HG02970 (cell line): ENCODE measurements at regions not wholly inside any gene's neighbourhood (a gene's known extent, or its start where the extent isn't known, plus 50 kb on each side); places are given as distances from the start of the nearest gene placed in this dataset.

Experiments
- ATAC-seq: cut with Tn5 transposase; IDR thresholded peaks from one replicate; pipeline ENCODE4 v1.9.1; 2021; ENCODE audit warnings: mild to moderate bottlenecking, moderate library complexity, moderate number of reproducible peaks; ENCODE audit not compliant: unreplicated experiment, low FRiP score

DNA sequence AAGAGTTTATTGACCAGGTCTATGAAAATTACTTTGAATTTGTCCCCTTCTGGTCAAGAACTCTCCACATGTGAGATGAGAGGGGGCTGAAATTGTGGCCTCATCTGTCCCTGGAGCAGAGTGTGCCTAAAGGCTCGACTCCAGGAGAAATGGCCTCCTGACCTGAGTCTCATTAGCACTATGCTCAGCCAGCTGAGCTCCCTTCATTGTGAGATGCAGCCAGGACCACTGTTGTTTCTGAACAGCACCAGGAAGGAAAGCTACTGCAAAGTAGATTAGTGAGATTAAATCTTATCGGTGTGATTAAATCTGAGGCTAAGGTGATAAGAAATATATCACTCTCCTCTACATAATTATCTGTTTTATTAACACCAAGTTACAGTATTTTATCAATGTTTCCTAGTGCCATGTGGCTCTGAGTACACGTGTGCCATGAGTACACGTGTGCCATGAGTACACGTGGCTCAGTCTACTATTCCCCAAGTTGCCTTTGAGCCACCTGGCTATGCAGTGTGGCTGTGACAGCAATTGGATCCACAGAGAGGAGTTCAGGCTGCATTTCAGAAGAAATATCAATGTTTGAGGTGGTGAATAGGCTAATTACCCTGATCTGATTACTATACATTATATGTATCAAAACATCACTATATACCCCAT is 126.9 kb downstream of the IPMK start:
- no peak for ATAC-seq

DNA sequence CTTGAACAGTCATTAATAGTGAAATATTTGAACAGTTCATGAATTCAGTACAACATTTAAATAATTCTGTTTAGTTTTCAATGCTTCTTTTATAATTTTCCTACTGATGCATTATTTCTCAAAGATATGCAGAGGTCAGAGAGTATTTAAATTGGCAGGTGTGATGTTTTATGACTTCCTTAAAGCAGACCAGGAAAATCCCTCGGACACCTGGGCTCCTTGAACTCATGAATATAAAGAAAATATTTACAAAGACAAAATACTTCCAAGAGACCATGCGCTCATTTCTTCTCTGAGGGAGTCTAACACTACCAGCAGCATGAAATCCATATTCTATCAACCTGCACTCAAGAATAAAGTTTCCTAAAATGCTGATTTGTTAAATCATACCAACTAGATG is 127.6 kb downstream of the IPMK start:
- ATAC-seq = no peak

DNA sequence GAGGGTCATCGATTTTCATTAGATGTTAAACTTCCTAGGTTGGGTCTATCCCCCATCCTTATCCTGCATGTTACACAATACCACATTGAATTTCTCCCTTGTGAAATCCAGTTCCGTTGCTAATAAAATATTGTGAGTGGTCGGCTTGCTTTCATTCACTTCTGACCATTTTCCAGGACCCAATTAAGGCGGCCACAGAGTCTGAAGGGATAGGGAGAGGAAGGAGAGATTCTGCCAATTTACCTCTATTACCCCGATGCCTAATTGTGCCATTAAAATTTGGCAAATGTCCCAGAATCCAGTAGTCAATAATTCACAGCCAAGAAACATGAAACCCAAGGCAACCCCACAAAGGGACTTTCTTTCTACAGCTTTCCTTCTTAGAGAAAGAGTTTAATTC is 129.9 kb downstream of the IPMK start:
- ATAC-seq = no peak

DNA sequence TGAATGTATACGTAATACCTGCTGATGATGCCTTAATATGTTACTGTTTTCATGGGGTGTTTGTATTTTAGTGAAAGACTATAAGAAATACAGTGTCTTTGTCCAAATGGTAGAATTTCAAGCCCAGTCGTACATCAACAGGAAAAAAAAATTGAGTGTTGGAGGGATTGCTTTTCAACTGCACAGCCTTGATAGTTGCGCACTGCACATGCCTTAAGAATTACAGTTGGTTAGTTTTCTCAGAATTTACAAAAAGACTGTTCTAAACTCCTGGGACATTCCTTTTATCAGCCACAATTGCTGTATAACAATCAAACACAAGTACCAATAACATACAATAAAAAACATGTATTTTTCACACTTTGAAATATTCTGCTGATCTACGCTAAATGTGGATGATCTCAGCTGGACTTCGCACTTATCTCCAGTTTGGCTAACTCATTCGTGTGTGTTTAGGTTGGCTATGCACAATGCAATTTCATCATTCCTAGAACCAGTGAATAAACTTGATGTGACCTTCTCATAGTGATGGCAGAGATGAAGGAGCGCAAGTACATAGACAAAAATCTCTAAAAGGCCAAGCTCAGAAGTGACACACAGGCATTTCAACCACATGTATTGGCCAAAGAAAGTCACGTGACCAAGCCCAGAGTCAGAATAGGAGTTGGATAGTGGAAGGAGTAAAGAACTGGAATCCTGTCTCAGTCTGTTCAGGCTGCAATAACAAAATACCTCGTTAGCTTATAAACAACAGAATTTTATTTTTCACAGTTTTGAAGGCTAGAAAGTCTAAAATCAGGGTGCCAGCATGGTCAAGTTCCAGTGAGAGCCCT is 152.3 kb downstream of the IPMK start:
- ATAC-seq = no peak

DNA sequence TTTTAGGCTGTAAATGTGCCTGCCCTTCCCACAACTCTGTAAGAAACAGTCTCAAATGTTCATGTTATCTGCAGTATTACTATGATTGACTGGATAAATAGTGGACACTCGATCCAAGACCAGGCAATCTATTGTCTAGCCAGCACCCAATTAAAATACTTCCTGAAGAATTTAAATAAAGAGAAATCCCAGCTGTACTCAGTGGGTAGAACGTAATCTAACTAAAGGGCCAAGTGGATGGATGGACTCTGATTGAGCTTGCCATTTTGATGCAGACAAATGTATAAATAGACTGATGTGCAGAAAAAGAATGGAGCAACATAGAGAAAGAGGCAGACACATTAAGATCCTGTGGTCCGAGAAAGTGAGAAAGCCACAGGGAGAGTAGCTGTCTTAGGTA is 158.0 kb downstream of the IPMK start:
- ATAC-seq = no peak

DNA sequence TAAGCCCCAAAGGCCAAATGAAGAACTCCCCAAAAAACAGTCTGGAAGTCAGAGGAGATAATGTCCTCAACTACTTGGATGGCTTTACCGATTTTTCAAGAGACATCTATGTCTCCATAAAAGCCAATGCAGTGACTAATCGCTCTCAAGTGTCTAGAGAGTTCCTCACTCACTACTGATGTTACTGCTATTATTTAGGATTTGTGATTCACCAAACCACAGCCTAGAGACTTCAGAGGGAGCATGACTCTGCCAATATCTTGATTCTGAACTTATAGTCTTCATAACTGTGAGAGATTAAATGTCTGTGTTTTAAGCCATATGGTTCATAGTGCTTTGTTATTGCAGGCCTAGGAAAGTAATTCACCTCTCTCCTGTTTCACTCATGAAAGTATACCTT is 160.2 kb downstream of the IPMK start:
- no peak for ATAC-seq

DNA sequence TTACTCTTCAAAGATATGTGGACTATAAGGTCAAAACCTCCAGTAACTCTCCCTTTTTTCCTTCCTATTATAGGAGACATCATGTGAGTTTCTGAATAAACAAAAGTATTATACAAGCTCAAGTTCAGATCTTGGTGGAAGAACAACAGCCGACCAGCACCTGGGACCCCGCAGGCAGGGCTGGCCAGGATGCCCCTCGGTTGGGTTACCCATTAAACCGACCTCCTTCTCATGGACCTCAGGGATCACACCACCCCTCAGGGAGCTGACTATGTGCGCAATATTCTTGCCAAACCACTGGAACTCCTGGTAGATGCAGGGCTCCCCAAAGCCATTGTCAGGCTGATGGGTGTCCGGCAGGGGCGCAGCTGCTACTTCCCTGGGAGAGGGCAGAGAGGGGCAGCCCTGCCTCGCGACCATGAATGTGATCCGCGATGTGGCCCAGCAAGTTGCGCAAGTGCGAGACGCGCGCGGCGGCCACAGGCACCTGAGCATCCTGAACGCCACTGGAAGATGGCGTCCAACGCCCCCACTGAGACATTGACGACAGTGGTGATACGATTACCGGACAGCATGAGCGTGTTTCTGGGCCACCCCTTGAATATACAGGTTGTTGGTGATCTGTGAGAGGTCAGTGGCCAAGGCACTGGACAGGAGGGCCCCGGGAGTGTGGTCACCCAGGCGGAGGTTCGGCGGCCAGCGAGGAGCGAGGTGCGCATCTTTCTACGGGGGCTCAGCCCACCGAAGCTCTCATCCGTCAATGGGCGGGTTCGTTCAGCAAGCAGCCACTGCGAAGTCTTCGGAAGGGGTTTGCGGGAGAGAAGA is 161.3 kb downstream of the IPMK start:
- no peak for ATAC-seq

DNA sequence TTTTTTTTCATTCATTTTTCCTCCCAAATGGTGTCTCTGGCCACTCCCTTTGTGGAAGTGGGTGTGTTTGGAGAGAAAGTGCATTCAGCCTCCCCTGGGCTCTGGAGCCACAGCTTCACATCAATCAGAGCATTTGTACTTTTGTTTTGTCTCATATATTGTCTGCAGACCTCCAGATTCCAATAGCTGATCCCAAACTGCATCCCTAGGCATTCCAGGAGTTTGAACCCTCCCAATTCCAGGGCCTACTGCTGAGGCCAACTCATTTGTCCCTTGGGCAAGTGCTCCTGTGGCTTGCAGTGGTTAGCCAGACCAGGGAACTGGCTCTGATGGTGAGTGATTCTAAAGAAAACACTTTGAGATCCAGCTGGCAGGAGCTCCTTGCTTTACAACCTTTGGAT is 163.3 kb downstream of the IPMK start:
- no peak for ATAC-seq

DNA sequence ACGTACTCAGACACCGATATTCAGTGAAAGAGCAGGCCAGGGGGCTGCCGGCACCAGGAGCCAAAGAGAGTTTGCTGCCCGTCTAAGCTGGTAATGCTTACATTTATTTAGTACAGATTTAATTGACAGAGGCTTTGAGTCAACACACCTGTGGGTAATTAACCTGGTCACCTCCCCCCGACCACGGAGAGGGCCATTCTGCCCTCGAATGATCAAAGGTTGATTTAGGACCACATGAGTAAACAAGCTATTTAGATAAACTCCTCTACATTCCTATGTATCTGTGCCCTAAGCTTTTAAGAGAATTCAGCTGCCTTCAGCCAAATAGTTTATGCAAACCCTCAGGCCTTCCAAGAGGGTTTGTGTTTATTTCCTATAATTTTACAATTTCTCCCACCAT is 164.8 kb downstream of the IPMK start:
- no peak for ATAC-seq

DNA sequence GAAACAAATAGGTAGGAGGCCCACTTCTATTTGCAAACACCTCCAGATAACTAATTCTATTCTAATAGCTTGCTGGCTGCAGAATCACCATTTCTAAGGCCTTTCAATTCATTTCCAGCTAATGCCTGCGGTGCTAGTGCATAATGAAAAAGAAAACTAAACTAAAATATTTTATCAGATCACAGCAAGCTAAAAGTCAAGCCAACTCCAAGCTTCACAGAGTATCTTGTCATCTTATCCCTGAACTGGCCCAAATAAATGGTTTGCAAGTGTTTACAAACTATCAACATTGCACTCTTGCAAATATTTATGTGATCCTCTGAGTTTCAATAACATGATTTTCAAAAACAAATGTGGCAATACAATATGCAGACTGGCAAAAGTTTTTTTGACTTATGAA is 166.0 kb downstream of the IPMK start:
- no peak for ATAC-seq

DNA sequence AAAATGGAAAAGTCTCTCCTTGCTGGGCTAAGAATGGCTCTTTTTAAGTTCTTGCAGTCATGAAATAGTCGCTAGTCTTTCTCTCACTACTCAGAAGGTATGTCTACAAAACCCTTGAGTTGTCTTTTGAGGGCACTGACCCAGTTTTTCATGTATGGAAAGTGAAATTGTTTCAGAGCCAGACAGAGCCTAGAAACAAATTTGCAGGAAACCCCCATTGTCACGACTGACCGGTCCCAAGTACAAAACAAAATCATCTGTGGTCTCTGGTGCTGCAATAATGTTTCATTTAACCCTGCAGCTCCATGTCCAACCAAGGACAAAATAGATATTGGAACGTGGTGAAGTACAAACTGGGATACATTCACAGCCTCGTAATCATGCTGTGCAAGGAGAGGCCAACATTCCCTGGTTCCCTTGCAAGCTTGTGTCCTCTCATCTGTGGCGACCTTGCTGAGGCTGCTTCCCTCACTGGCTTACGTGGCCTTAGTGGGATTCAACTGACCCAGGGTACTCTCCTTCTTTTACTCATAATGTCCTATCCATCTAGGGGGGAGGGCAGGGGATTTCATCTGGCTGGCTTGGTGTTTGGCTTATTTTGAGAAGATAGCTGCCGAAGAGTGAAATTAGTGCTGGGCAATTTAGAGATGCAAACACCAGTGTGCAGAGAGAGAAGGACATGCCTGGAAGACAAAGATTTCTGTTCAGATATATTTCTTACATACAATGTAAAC is 172.5 kb downstream of the IPMK start:
- ATAC-seq = peak; percentile 61

DNA sequence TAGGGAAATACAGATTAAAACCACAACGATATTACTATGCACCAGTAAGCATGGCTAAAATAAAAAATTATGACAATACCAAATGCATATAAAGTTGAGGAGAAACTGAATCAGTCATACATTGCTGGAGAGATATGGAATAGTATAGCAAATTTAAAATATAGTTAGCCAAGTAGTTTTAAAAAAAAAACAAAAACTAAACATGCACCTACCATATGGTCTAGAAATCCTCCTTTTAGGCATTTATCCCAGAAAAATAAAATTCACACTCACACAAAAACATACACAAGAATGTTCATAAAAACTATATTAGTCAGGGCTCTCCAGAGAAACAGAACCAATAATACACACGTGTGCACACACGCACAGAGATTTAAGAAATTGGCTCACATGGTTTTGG is 175.8 kb downstream of the IPMK start:
- ATAC-seq = no peak

DNA sequence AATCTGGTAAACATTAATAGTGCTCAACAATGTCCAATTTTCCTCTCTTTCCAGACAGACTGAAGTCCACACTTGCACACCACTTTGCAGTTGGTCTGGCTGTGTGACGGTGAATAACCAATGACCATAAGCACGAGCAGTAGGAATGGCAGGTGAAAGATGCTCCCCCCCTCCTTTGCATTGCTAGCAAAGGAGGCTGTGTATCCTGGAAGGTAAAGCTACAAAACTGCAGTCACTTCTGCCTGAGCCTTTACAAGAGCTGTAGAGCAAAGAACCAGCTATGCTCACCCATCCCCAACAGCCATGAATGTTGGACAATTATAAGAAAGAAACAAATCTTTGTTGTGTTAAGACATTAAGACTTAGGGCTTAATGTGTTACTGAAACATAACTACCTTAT is 178.0 kb downstream of the IPMK start:
- ATAC-seq = no peak

DNA sequence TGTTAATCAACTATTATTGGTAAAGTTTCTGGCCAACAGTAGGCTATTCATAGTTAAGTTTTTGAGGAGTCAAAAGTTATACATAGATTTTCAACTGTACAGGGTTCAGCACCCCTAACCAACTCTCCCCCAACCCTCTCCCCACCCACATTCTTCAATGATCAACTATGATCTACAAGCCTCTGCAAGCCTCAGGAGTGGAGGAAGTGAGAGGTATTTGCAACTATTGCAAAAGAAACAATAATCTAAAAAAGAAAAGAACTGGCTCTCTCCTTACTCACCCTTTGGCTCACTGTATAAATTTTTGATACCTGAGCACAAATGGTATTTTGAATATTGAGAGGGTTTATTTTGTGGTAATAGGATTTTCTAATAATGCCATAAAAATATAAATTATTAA is 179.8 kb downstream of the IPMK start:
- ATAC-seq = no peak

DNA sequence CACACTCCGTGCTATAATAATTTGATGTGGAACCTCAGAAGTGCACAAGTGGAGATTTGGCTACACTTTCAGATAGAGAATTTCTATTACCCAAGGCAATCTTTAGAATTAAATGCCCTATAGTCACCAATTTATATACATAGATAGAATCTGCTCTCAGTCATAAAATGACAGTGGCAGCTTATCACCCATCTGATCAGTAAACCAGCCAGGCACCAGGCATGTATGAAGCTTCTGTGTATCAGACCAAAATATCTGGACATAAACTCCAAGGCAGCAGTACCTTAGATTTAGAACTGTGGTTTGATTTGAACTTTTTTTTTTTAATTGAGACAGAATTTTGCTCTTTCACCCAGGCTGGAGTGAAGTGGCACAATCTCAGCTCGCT is 180.9 kb downstream of the IPMK start:
- ATAC-seq = no peak

DNA sequence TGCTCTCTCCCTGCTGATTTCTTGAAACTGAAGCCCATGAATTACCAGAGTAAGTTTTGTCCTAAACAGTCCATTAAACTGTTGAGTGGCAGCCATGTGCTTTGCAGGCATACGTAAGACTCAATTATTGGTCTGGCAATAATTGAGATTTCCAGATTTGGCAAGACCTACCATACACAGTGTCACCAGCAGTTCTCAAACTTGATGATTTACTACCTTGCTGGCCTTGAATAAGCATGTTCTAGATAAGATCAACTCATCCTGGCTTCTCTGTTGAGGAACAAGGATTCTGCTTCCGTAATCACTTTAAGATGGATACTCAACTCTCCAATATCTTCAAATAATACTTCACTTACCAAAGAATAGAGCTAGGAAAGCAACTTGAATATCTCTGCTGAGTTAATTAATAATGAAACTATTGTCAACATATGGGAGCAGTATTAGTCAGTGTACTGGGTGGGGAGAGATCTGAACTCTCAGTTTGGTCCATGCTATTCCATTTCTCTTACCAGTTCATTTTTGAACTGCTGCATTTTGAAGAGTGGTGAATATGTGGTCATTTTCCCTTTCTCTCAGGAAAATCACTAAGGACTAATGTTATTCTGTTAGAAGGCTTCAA is 181.4 kb downstream of the IPMK start:
- no peak for ATAC-seq

DNA sequence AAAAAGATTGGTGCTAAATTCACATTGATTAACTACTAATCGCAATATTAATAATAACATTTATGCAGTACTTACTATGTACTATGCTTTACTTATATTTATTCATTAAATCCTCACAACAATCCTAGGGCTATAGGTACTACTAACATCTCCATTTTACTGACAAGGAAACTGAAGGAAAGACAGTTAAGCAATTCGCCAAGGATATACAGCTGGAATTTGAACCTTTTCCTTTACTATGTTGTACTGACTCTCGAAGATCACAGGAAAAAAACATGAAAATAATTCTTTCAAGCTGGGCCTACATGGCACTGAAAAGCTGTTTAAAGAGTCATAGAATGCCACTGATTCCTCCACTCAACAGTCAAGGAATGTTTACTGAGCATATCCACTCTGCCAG is 185.4 kb downstream of the IPMK start:
- no peak for ATAC-seq

DNA sequence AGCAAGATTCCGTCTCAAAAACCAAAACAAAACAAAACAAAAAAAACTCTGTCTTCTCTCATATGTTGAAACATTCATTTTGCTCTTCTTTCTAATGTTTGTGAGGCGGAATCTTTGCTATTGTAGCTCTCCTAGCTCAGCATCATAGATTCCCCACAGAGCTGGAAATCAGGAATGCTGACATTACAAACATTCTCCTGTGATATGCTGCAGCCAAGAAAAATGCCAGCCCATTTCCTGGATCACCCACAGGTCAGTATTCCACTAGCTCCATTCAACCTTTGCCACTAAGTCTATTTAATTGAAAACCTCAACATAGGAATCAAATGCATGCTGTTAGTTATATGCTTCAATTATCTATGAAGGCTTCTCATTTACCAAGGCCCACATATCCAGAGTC is 186.3 kb downstream of the IPMK start:
- ATAC-seq = no peak

DNA sequence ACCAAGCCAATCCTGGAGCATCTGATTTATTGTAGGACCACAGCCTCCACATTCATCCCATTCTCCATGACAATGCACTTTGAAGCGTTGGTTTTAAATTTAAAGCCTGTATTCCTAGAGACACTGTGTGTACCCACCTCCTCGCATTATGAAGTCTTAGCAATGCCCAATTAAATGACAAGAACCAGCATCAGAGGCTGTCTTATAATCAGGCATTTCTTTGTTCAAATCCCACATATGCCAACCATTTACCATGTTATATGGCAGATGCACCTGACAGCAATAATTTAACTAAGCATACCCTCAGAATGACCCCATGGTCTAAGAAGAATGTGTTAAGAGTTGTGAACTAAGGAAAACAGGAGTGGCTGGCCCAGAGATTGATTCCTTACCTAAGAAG is 188.2 kb downstream of the IPMK start:
- no peak for ATAC-seq

DNA sequence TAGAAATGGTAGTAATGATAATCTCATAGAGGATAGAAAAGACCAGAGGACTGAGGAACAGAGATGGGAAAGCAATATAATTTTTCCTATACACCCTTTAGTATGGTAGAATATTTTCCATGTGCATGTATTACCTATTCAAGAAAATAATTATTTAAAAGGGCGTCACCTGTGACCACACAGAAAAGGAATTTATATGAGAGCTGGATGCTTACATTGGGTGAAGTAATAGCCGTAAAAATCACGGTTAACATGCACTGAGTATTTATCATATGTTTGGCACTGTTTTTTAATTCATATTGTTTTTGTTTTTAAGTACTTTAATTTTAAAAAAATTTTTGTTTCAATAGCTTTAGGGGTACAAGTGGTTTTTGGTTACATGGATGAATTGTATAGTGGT is 195.1 kb downstream of the IPMK start:
- ATAC-seq = no peak
